Bronchial epithelial cell (primary cell): ENCODE measurements at regions not wholly inside any gene's neighbourhood (a gene's known extent, or its start where the extent isn't known, plus 50 kb on each side); places are given as distances from the start of the nearest gene placed in this dataset.

Experiments
- DNase-seq: peaks from one replicate; pipeline ENCODE4 v3.0.0-alpha.2; 2010; ENCODE audit warnings: low read depth
- FAIRE-seq: peaks from 2 replicates; lab custom pipeline; 2011; peaks lifted over from hg19 to GRCh38; lab: Jason Lieb, UNC
- H3K27me3 ChIP-seq: 2 replicates; pipeline ENCODE4 v1.5.1; 2011; ENCODE audit warnings: low read length; ENCODE audit not compliant: control insufficient read depth, insufficient read depth
- H3K36me3 ChIP-seq: 2 replicates; pipeline ENCODE4 v1.5.1; 2011; ENCODE audit warnings: low read length; ENCODE audit not compliant: control insufficient read depth, insufficient read depth
- H3K4me3 ChIP-seq: 2 replicates; pipeline ENCODE4 v1.5.1; 2011; ENCODE audit warnings: mild to moderate bottlenecking, low read depth, low read length, control low read depth
- TF ChIP-seq, protein P1 (sequence below): IDR thresholded peaks from 2 replicates; pipeline ENCODE4 v1.5.1; 2011; ENCODE audit warnings: mild to moderate bottlenecking, moderate library complexity, low read length, control low read depth, inconsistent platforms; ENCODE audit not compliant: insufficient read depth, severe bottlenecking

DNA sequence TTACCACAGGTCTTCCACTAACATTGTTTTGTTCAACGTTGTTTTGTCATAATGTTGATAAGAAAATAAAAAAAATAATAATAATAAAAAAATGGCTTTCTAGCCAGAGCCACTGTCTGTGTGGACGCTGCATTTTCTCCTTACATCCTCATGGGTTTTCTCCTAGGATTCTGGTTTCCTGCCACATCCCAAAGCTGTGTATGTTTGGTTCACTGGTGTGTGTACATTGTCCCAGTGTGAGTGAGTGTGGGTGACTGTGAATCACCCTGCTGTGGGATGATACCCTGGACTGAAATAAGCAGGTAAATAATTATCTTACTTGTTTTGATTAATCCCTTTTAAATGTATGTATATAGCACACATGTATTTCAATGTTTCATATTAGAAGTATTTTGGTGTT lies 2154.4 kb upstream of the AGA start:
- TF ChIP-seq, protein P1, sequence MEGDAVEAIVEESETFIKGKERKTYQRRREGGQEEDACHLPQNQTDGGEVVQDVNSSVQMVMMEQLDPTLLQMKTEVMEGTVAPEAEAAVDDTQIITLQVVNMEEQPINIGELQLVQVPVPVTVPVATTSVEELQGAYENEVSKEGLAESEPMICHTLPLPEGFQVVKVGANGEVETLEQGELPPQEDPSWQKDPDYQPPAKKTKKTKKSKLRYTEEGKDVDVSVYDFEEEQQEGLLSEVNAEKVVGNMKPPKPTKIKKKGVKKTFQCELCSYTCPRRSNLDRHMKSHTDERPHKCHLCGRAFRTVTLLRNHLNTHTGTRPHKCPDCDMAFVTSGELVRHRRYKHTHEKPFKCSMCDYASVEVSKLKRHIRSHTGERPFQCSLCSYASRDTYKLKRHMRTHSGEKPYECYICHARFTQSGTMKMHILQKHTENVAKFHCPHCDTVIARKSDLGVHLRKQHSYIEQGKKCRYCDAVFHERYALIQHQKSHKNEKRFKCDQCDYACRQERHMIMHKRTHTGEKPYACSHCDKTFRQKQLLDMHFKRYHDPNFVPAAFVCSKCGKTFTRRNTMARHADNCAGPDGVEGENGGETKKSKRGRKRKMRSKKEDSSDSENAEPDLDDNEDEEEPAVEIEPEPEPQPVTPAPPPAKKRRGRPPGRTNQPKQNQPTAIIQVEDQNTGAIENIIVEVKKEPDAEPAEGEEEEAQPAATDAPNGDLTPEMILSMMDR = no peak
- no peaks in the 10 kb centered on the region for H3K27me3 ChIP-seq
- DNase-seq = no peak
- FAIRE-seq = no peak
- no peak overlapping the region for H3K4me3 ChIP-seq
- H3K36me3 ChIP-seq = no peaks in the 10 kb centered on the region

DNA sequence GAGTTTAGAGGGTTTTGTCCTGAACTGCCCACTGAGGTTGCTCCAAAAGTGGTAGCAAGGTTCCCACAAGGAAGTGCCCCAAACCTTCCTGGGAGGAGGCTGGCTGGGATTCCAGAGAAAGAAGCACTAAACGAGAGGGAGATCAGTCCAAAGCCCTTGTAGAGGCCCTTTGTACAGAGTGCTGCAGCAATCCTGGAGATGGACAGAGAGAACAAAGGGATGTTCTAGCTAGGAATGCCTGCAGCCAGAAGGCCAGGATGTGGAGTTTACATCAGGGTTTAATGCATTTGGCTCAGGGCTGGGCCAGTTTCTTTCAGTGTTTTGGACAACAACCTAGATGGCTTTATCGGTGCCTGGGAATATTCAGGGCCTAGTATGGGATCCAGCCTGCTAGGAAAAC lies 2155.1 kb upstream of the AGA start:
- Histone ChIP-seq H3K4me3 (no peak overlapping the region), H3K36me3 (no peaks in the 10 kb centered on the region), H3K27me3 (no peaks in the 10 kb centered on the region)
- DNase-seq (no peak), FAIRE-seq (no peak)
- TF ChIP-seq, protein P1 = no peak

DNA sequence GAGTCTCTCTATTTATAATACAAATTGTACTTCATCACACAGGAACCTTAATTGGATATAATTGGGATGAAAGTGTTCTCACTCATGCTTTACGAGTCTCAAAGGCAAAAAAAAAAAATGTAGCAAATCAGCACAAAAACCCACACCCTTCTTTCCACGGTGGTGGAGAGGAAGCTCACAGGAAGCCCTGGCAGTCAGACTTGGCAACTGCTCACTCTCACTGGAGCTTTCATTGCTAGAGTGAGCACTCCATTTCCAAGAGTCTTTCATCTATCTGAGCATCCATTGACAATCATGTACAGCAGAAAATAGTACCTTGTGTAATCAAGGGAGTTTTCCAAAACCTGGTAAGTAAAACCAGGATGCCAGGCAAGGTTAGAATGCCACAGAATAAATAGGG lies 2159.4 kb upstream of the AGA start:
- DNase-seq (no peak), FAIRE-seq (no peak)
- Histone ChIP-seq H3K36me3 (no peaks in the 10 kb centered on the region), H3K4me3 (no peak overlapping the region), H3K27me3 (no peaks in the 10 kb centered on the region)
- TF ChIP-seq, protein P1 = no peak

DNA sequence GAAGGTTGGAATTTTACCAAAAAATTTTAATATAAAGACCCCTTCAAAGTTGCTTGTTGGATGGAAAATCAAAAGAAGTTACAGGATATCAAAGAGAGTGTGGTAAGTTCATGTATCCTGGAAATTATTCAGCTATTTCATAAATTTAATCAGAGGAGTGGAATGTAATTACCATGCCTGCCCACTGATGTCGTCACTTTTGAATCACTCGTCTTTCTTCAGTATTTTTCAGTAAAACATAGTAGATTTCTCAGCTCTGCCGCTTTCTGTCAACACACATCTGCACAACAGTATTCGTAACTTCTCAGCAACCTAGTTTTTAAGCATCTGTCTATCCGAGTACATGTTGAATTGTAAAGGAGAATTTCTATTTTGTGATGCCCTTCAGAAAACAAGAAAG lies 2163.0 kb upstream of the AGA start:
- no peak for DNase-seq
- TF ChIP-seq, protein P1 = no peak
- H3K36me3 ChIP-seq = no peaks in the 10 kb centered on the region
- H3K27me3 ChIP-seq = no peaks in the 10 kb centered on the region
- no peak for FAIRE-seq
- no peak overlapping the region for H3K4me3 ChIP-seq

DNA sequence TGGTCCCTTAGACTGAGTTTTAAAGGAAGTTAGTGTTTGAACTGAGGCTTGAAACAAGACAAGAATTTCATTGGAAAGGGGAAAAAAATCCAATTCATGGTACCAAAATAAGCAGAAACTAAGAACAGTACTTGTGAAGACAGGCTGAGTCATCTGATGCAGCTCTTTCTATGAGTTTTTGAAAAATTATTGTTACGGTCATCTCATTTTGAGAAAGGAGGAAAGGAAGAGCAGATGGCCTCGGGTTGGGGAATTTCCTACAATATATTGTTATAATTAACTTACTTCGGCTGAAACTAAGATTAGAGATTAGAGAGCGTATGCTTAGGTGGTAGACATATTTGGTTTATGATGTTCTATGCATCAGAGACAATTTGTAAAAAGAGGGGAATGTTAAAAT lies 2164.8 kb upstream of the AGA start:
- FAIRE-seq (no peak), DNase-seq (no peak)
- Histone ChIP-seq H3K36me3 (no peaks in the 10 kb centered on the region), H3K4me3 (no peak overlapping the region), H3K27me3 (no peaks in the 10 kb centered on the region)
- TF ChIP-seq, protein P1 = no peak

DNA sequence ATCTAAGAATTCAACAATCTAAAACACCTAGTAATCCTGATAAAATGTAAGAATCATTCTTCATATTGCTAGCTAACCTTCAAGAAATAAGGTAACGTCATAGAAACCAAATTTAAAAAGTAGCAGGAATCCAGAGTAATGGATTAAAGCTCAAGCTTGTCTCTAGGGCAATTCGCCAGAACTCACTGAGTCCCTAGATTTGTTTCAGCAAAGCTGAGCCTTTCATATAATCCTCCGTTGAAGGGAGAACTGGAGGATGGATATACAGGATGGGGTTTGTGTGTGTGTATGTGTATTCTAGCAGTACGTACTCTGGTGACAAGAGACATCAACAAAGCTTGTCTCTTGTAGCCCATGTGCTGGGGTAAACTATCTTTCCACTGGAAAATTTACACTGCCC lies 2173.5 kb upstream of the AGA start:
- no peak for FAIRE-seq
- TF ChIP-seq, protein P1 = no peak

More for the DNA sequence above, 2173.5 kb upstream of the AGA start:
- Histone ChIP-seq H3K36me3 (no peaks in the 10 kb centered on the region), H3K4me3 (no peak overlapping the region), H3K27me3 (no peaks in the 10 kb centered on the region)
- no peak for DNase-seq
